Gastrocnemius medialis (tissue), 4 donors: ENCODE measurements at regions not wholly inside any gene's neighbourhood (a gene's known extent, or its start where the extent isn't known, plus 50 kb on each side); places are given as distances from the start of the nearest gene placed in this dataset.

Experiments
- ATAC-seq, 2 donors: fragments of 150-250 bp; one replicate each; pipeline ENCODE4 v1.9.1; 2016
- DNase-seq, 2 donors: peaks; one replicate each; pipeline ENCODE4 v3.0.0-alpha.2; 2019
- H3K27ac ChIP-seq, 4 donors: fragments of 200-600 bp; sonication (generic); 1 replicate in 1 of 4; 2 replicates in 3 of 4; pipeline ENCODE4 v1.5.1; 2016 to 2018; ENCODE audit warnings: mild to moderate bottlenecking in 2 of 4, moderate library complexity in 1 of 4
- H3K27me3 ChIP-seq, 3 donors: fragments of 200-600 bp; sonication (generic) in 2 of 3; 1 replicate in 1 of 3; 2 replicates in 2 of 3; pipeline versions ENCODE4 v1.5.1 to v1.6.0; 2016 to 2019; ENCODE audit warnings: mild to moderate bottlenecking in 1 of 3, moderate library complexity in 1 of 3
- H3K36me3 ChIP-seq, 2 donors: fragments of 200-600 bp; sonication (generic) in 1 of 2; one replicate each; pipeline ENCODE4 v1.5.1; 2017 to 2018
- H3K4me1 ChIP-seq, 2 donors: fragments of 200-600 bp; sonication (generic) in 1 of 2; one replicate each; pipeline ENCODE4 v1.5.1; 2016 to 2017; ENCODE audit warnings: mild to moderate bottlenecking in 2 of 2
- H3K4me3 ChIP-seq, 4 donors: fragments of 200-600 bp; sonication (generic) in 3 of 4; 1 replicate in 1 of 4; 2 replicates in 3 of 4; pipeline ENCODE4 v1.5.1; 2016 to 2019; ENCODE audit warnings: mild to moderate bottlenecking in 2 of 4
- H3K9me3 ChIP-seq, 3 donors: fragments of 200-600 bp; sonication (generic) in 2 of 3; 1 replicate in 1 of 3; 2 replicates in 2 of 3; pipeline ENCODE4 v1.5.1; 2016 to 2019
- CTCF ChIP-seq, 5 experiments: fragments of 450-650 bp in 3 of 5; fragments of 200-600 bp in 2 of 5; sonication (generic) in 2 of 5; IDR thresholded peaks in 4 of 5; conservative IDR thresholded peaks in 1 of 5; 1 replicate in 4 of 5; 2 replicates in 1 of 5; pipeline ENCODE4 v1.5.1; 2016 to 2019; ENCODE audit warnings: antibody characterized with exemption in 5 of 5, mild to moderate bottlenecking in 3 of 5, moderate library complexity in 3 of 5
- POLR2A ChIP-seq, 2 donors: fragments of 450-650 bp; IDR thresholded peaks; one replicate each; pipeline ENCODE4 v1.6.1; 2017; ENCODE audit warnings: antibody characterized with exemption in 2 of 2, mild to moderate bottlenecking in 2 of 2, moderate library complexity in 2 of 2
- in situ Hi-C, 4 donors: fragments of 200-750 bp; cut with MboI; loops; one replicate each; pipeline versions ENCODE4 v1.15.0 to v1.8.0; 2017; ENCODE audit warnings: low sequenced_read_pairs in 4 of 4
- intact Hi-C: fragments of 100-400 bp; cut with DNase I; formaldehyde crosslinking; loops from one replicate; pipeline ENCODE4 v1.15.1; 2023; ENCODE audit warnings: low total_unique reads

DNA sequence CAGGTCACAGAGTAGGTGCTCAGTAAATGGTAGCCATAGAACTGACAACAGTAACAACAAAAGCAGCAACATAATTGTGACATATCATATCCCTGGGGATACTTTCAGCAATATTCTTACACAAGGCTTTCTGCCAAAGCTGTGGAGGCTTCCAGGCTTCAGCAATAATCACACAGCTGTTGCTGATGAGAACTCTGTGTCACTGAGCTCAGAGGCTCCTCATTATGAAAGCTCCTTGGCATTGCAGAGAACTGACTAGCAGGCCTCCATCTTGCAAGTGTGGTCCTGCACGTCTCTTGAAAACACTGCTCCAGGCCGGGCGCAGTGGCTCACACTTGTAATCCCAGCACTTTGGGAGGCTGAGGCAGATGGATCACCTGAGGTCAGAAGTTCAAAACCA, 97.3 kb upstream of the BTG1 start:
- H3K4me3 ChIP-seq: no peak overlapping the region
- no peak for TF ChIP-seq CTCF (IDR thresholded peaks at IDR 0.05 in 4 of 5, conservative IDR thresholded peaks at IDR 0.05 in 1 of 5)
- no peak for TF ChIP-seq POLR2A (IDR thresholded peaks at IDR 0.05)
- peak; percentile 55 to 63 for ATAC-seq
- no peaks in the 10 kb centered on the region for H3K36me3 ChIP-seq
- DNase-seq: peak; percentile 30 to 46
- intact Hi-C loops: loop anchor here (5.0 to 10.0 kb wide), 3 partner anchors 262 to 431 kb away; no protein-coding TSS in a partner anchor
- in situ Hi-C loops: loop anchor here in 3 of 4 donors (10.0 to 25.0 kb wide), 2 partner anchors 428 to 431 kb away; no protein-coding TSS in a partner anchor
- no peaks in the 10 kb centered on the region for H3K27me3 ChIP-seq
- H3K4me1 ChIP-seq: peaks cover 11 to 21% of the 10 kb centered on the region in 2 donors
- H3K27ac ChIP-seq: peak overlapping the region; percentile 64 to 82 (median 72)
- H3K9me3 ChIP-seq: no peaks in the 10 kb centered on the region

DNA sequence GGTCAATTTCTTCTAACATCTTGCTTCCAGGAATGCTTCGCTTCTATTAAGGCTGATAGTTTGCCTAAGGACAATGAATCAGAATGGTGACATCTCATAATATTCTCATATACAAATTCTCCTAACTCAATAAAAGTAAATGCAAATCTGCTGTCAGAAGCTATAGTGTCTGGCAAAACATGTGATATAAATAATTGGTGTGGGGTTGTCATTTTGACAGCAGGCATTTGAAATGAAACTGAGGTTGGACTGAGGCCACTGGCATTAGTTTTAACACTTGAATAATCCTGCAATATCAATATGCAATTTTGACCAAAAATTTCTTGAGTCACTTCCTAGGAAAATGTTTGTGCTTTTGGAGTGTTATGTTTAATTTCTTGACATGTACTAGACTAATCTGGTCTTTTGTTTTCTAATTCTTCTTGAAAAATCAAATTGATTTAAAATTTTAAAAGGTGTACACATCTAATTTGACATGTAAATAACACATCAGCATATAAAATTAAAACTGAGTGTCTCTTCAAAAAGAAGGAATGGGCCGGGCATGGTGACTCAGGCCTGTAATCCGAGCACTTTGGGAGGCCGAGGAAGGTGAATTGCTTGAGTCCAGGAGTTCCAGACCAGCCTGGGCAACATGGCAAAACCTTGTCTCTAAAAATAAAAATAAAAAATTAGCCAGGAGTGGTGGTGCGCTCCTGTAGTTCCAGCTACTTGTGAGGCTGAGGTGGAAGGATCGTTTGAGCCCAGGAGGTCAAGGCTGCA, 92.3 kb upstream of the BTG1 start:
- H3K9me3 ChIP-seq: no peaks in the 10 kb centered on the region
- H3K27ac ChIP-seq: no peak overlapping the region
- intact Hi-C loops (no loop called here), in situ Hi-C loops (loop anchor here in 1 of 4 donors (25.0 kb wide), 1 partner anchor 426 kb away; no protein-coding TSS in a partner anchor)
- DNase-seq: no peak
- ATAC-seq: no peak
- no peak for TF ChIP-seq CTCF (IDR thresholded peaks at IDR 0.05 in 4 of 5, conservative IDR thresholded peaks at IDR 0.05 in 1 of 5)
- no peak for TF ChIP-seq POLR2A (IDR thresholded peaks at IDR 0.05)
- H3K4me1 ChIP-seq: no peaks in the 10 kb centered on the region
- no peaks in the 10 kb centered on the region for H3K36me3 ChIP-seq
- H3K4me3 ChIP-seq: no peak overlapping the region
- H3K27me3 ChIP-seq: no peaks in the 10 kb centered on the region

DNA sequence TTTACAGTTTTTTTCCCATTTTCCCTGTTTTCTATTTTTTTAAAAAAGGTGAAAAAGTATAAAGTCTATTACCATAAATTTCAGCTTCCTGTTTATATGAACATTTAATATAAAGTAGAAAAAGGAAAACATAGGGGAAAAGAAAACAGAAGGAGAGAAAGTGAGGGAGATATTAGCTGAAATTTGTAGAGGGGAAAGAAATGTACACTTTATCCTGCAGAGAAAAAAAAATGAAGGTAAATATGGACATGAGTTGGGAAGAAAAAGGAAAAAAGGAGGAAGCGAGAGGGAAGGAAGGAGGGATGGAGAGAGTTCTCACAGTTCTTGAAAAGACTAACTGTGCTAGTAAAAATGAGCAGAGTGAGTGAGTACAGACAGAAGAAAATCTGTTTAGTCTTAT, 91.6 kb upstream of the BTG1 start:
- no peak for TF ChIP-seq POLR2A (IDR thresholded peaks at IDR 0.05)
- TF ChIP-seq CTCF (IDR thresholded peaks at IDR 0.05 in 4 of 5, conservative IDR thresholded peaks at IDR 0.05 in 1 of 5): no peak
- no peak overlapping the region for H3K4me3 ChIP-seq
- H3K4me1 ChIP-seq: no peaks in the 10 kb centered on the region
- ATAC-seq: no peak
- no peaks in the 10 kb centered on the region for H3K36me3 ChIP-seq
- no peaks in the 10 kb centered on the region for H3K27me3 ChIP-seq
- intact Hi-C loops (no loop called here), in situ Hi-C loops (loop anchor here in 1 of 4 donors (25.0 kb wide), 1 partner anchor 425 kb away; no protein-coding TSS in a partner anchor)
- no peak for DNase-seq
- no peaks in the 10 kb centered on the region for H3K9me3 ChIP-seq
- H3K27ac ChIP-seq: no peak overlapping the region

DNA sequence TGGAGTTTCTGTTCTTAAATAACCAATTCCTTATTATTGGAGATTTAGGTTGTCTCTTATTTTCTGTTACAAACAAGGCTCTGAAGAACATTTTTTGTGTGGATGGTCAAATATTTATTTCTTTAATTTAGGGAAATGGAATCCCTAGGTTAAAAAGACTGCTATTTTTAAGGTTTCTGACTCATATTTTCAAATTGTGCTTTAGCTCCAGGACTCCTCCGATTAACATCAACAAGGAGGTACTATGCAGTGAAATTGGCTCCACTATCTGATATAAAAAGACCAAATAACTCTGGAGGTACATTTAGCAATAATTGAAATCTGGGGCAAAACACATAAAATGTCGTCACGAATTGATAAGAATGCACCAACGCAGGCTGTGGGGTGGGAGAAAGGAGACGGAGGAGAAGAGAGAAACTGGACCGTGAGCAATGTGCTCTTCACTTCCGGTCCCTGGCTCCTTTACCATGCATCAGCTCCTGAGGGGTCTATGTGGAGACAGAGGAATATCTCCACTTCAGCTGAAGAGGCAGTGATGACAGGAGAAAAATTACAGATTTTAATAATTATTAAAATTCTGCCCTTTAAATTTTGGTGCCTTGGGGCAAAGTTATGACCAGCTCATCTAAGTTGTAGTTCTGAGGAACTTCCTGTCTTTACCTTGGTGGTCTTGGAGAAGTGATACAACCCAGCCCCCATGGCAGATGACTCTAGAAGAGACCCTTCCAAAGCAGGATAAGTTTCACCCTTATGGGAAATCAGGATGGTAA, 90.2 kb upstream of the BTG1 start:
- no peaks in the 10 kb centered on the region for H3K9me3 ChIP-seq
- H3K4me1 ChIP-seq: no peaks in the 10 kb centered on the region
- no peak for ATAC-seq
- in situ Hi-C loops (loop anchor here in 1 of 4 donors (25.0 kb wide), 1 partner anchor 424 kb away; no protein-coding TSS in a partner anchor), intact Hi-C loops (no loop called here)
- no peaks in the 10 kb centered on the region for H3K27me3 ChIP-seq
- no peak for TF ChIP-seq CTCF (IDR thresholded peaks at IDR 0.05 in 4 of 5, conservative IDR thresholded peaks at IDR 0.05 in 1 of 5)
- no peak for TF ChIP-seq POLR2A (IDR thresholded peaks at IDR 0.05)
- DNase-seq: no peak
- H3K36me3 ChIP-seq: no peaks in the 10 kb centered on the region
- no peak overlapping the region for H3K4me3 ChIP-seq
- no peak overlapping the region for H3K27ac ChIP-seq
